Right lobe of liver (tissue), 4 donors: ENCODE measurements at regions not wholly inside any gene's neighbourhood (a gene's known extent, or its start where the extent isn't known, plus 50 kb on each side); places are given as distances from the start of the nearest gene placed in this dataset.

ENCODE experiments used
- POLR2A ChIP-seq: fragments of 450-650 bp; IDR thresholded peaks from one replicate; pipeline ENCODE4 v1.6.1; 2017; ENCODE audit warnings: antibody characterized with exemption, mild to moderate bottlenecking
- TF ChIP-seq, protein P1 (sequence below), 4 donors: fragments of 200-600 bp in 3 of 4; fragments of 450-650 bp in 1 of 4; IDR thresholded peaks; one replicate each; pipeline versions ENCODE4 v1.5.1 to v1.8.0; 2016 to 2022; ENCODE audit warnings: antibody characterized with exemption in 4 of 4, mild to moderate bottlenecking in 2 of 4
- donor health status: DM: no; HTN: no; CAD: no.
- donor health status: DM: no; HTN: no; CAD: no.
- donor health status: DM: no; HTN: yes; CAD: no.

DNA sequence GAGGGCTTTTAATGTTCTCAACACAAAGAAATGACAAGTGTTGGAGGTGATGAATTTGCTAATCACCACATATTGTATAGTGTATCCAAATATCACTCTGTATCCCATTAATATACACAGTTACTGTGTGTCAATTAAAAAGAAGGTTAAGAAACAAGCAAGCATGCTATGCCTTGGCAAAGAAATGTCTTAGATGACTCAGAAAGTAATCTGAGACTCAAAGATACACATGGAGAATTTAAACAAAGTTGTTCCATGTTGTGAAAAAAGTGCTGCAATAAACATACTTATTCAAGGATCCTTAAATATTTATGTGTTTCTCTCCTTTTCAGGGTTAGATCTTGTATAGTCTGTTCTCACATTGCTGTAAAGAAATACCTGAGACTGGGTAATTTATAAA is 300.9 kb downstream of the DHX35 start:
- TF ChIP-seq, protein P1, sequence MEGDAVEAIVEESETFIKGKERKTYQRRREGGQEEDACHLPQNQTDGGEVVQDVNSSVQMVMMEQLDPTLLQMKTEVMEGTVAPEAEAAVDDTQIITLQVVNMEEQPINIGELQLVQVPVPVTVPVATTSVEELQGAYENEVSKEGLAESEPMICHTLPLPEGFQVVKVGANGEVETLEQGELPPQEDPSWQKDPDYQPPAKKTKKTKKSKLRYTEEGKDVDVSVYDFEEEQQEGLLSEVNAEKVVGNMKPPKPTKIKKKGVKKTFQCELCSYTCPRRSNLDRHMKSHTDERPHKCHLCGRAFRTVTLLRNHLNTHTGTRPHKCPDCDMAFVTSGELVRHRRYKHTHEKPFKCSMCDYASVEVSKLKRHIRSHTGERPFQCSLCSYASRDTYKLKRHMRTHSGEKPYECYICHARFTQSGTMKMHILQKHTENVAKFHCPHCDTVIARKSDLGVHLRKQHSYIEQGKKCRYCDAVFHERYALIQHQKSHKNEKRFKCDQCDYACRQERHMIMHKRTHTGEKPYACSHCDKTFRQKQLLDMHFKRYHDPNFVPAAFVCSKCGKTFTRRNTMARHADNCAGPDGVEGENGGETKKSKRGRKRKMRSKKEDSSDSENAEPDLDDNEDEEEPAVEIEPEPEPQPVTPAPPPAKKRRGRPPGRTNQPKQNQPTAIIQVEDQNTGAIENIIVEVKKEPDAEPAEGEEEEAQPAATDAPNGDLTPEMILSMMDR (IDR thresholded peaks at IDR 0.05) = no peak
- no peak for TF ChIP-seq POLR2A
